Endothelial cell of umbilical vein (primary cell): ENCODE measurements at regions not wholly inside any gene's neighbourhood (a gene's known extent, or its start where the extent isn't known, plus 50 kb on each side); places are given as distances from the start of the nearest gene placed in this dataset.

Source experiments
- BruUV-seq: library from RNA; stranded (reverse); fragments of 400-500 nt; replicated peaks from 2 replicates; lab custom pipeline; 2021; lab: Mats Ljungman, UMichigan
- CTCF ChIA-PET: fragments of 300-600, 350-600 bp; sonication (Branson Sonifier 250); formaldehyde crosslinking; loops from one replicate; lab custom pipeline; 2021; ENCODE audit warnings: antibody characterized with exemption, inconsistent platforms; lab: Charles Lee
- POLR2A ChIA-PET: fragments of 300-600, 350-600 bp; sonication (Branson Sonifier 250); formaldehyde crosslinking; loops from one replicate; lab custom pipeline; 2021; ENCODE audit warnings: antibody characterized with exemption, inconsistent platforms; lab: Charles Lee
- DNase-seq: peaks from one replicate; pipeline ENCODE4 v3.0.0-alpha.2; 2011; ENCODE audit warnings: low read depth, low spot score
- FAIRE-seq: peaks from 2 replicates; lab custom pipeline; 2011; peaks lifted over from hg19 to GRCh38; lab: Jason Lieb, UNC
- H2AFZ ChIP-seq: 2 replicates; pipeline ENCODE4 v1.6.0; 2012; ENCODE audit warnings: low read depth, low read length, control low read depth, inconsistent platforms
- H3K27ac ChIP-seq: 2 replicates; pipeline ENCODE4 v1.5.1; 2011; ENCODE audit warnings: low read depth, mild to moderate bottlenecking, control low read depth, low read length, moderate library complexity; ENCODE audit not compliant: insufficient read depth
- H3K27me3 ChIP-seq, 2 experiments: 2 replicates each; pipeline versions ENCODE4 v1.6.0 to v1.6.1; 2011; ENCODE audit warnings: low read length in 2 of 2, mixed read lengths in 1 of 2; ENCODE audit not compliant: control insufficient read depth in 2 of 2, insufficient read depth in 2 of 2
- H3K36me3 ChIP-seq, 2 experiments: 2 replicates in 1 of 2; 3 replicates in 1 of 2; pipeline ENCODE4 v1.5.1; 2011; ENCODE audit warnings: low read length in 2 of 2, mild to moderate bottlenecking in 1 of 2, moderate library complexity in 1 of 2; ENCODE audit not compliant: control insufficient read depth in 2 of 2, insufficient read depth in 2 of 2; ENCODE audit errors: extremely low read depth in 1 of 2
- H3K4me1 ChIP-seq: 3 replicates; pipeline ENCODE4 v1.5.1; 2011; ENCODE audit warnings: mild to moderate bottlenecking, low read length; ENCODE audit not compliant: control insufficient read depth, insufficient read depth; ENCODE audit errors: extremely low read depth
- H3K4me2 ChIP-seq: 2 replicates; pipeline ENCODE4 v1.6.1; 2011; ENCODE audit warnings: low read length, control low read depth, mixed read lengths; ENCODE audit not compliant: insufficient read depth
- H3K4me3 ChIP-seq, 3 experiments: fragments of 200-600 bp in 1 of 3; sonication (generic), shearing (Covaris generic) in 1 of 3; replicated peaks in 1 of 3; 2 replicates each; pipeline ENCODE4 v1.5.1; 2011 to 2016; ENCODE audit warnings: control low read depth in 3 of 3, low read length in 3 of 3, mild to moderate bottlenecking in 2 of 3, inconsistent platforms in 1 of 3, low read depth in 1 of 3, moderate library complexity in 1 of 3; ENCODE audit not compliant: insufficient read depth in 1 of 3
- H3K79me2 ChIP-seq: 2 replicates; pipeline ENCODE4 v1.6.0; 2012; ENCODE audit warnings: low read length, inconsistent platforms; ENCODE audit not compliant: control insufficient read depth, insufficient read depth
- H3K9ac ChIP-seq: replicated peaks from 2 replicates; pipeline ENCODE3; 2011; ENCODE audit warnings: low read length, control low read depth; ENCODE audit not compliant: insufficient read depth; ENCODE audit errors: extremely low read depth
- H3K9me1 ChIP-seq: replicated peaks from 3 replicates; pipeline ENCODE4 v1.6.0; 2011; ENCODE audit warnings: mild to moderate bottlenecking, low read length; ENCODE audit not compliant: control insufficient read depth, insufficient read depth; ENCODE audit errors: extremely low read depth
- H3K9me3 ChIP-seq: replicated peaks from 2 replicates; pipeline ENCODE4 v1.5.1; 2012; ENCODE audit warnings: low read length, inconsistent platforms; ENCODE audit not compliant: control insufficient read depth, insufficient read depth
- H4K20me1 ChIP-seq: replicated peaks from 2 replicates; pipeline ENCODE3; 2011; ENCODE audit warnings: mild to moderate bottlenecking, low read length; ENCODE audit not compliant: control insufficient read depth, insufficient read depth; ENCODE audit errors: extremely low read depth
- EZH2 ChIP-seq: IDR thresholded peaks from 2 replicates; pipeline ENCODE4 v1.6.1; 2012; ENCODE audit warnings: borderline replicate concordance, low read depth, mild to moderate bottlenecking, moderate library complexity, low read length, inconsistent platforms; ENCODE audit not compliant: severe bottlenecking
- FOS ChIP-seq: IDR thresholded peaks from 2 replicates; pipeline ENCODE4 v1.6.1; 2011; ENCODE audit warnings: mild to moderate bottlenecking, low read length, moderate library complexity, borderline replicate concordance; ENCODE audit not compliant: insufficient read depth
- GATA2 ChIP-seq: IDR thresholded peaks from 2 replicates; pipeline ENCODE4 v1.7.0; 2011; ENCODE audit warnings: low read depth, mild to moderate bottlenecking, moderate library complexity, mixed read lengths, low read length; ENCODE audit not compliant: insufficient read length, insufficient read depth
- JUN ChIP-seq: IDR thresholded peaks from 2 replicates; pipeline ENCODE4 v1.6.1; 2011; ENCODE audit warnings: borderline replicate concordance, low read depth; ENCODE audit not compliant: insufficient read length, insufficient read depth
- MYC ChIP-seq: IDR thresholded peaks from one replicate; pipeline ENCODE4 v1.6.1; 2011; ENCODE audit warnings: mild to moderate bottlenecking, low read depth, low read length
- POLR2A ChIP-seq: IDR thresholded peaks from 2 replicates; pipeline ENCODE4 v1.6.1; 2012; ENCODE audit warnings: low read depth, mild to moderate bottlenecking, control low read depth, low read length
- POLR2AphosphoS5 ChIP-seq: IDR thresholded peaks from 2 replicates; pipeline ENCODE4 v1.6.1; 2012; ENCODE audit warnings: low read depth, mild to moderate bottlenecking, control low read depth, low read length, moderate library complexity; ENCODE audit not compliant: insufficient read depth
- dilution Hi-C: fragments of 300-500 bp; cut with MboI; formaldehyde crosslinking; loops from one replicate; pipeline ENCODE4 v1.15.0; 2019; ENCODE audit warnings: low sequenced_read_pairs; ENCODE audit not compliant: extremely low pct_ligation_motif_present
- intact Hi-C: fragments of 100-400 bp; cut with micrococcal nuclease; formaldehyde crosslinking; loops from one replicate; pipeline ENCODE4 v1.10.0; 2022
- TF ChIP-seq, protein P1 (sequence below): IDR thresholded peaks from 2 replicates; pipeline ENCODE4 v1.6.1; 2011; ENCODE audit not compliant: insufficient read depth, insufficient read length
- TF ChIP-seq, protein P2 (sequence below), 2 donors: IDR thresholded peaks; 1 replicate in 1 of 2; 2 replicates in 1 of 2; pipeline ENCODE4 v1.5.1; 2011; ENCODE audit warnings: low read length in 2 of 2, mild to moderate bottlenecking in 2 of 2, moderate library complexity in 2 of 2, control low read depth in 1 of 2, inconsistent platforms in 1 of 2, low read depth in 1 of 2; ENCODE audit not compliant: insufficient read depth in 1 of 2; ENCODE audit errors: extremely low read depth in 1 of 2

DNA sequence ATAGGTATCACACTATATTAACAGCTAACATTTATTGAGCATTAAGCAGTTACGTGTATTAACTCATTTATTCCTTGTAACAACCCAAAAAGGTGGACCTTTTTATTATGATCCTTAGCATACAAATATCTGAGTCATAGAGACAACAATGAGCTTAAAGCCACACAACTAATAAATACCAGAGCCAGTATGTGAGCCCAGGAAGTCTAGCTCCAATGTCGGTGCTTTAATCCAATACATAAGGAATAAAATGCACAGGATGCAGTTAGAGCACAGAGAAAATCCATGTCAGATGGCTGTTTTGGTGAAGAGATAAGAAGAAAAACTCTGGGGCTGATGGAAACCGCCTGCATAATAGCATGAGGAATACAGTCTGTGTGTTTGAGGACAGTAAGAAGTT lies 888.6 kb downstream of the TMTC2 start:
- Histone ChIP-seq H3K27ac (no peak overlapping the region), H3K4me3 (no peak overlapping the region), H3K27me3 (no peaks in the 10 kb centered on the region), H3K4me1 (no peaks in the 10 kb centered on the region), H3K9ac (no peak overlapping the region), H3K9me1 (no peaks in the 10 kb centered on the region), H2AFZ (no peak overlapping the region), H3K9me3 (no peaks in the 10 kb centered on the region), H3K36me3 (no peaks in the 10 kb centered on the region), H3K4me2 (no peak overlapping the region), H4K20me1 (no peaks in the 10 kb centered on the region), H3K79me2 (no peaks in the 10 kb centered on the region)
- intact Hi-C loops (no loop called here), dilution Hi-C loops (no loop called here)
- ChIA-PET POLR2A (no interaction called here), CTCF (no interaction called here)
- DNase-seq (no peak), FAIRE-seq (no peak)
- no TSS peak for BruUV-seq
- TF ChIP-seq MYC (no peak), EZH2 (no peak), POLR2A (no peak)
- TF ChIP-seq, protein P1, sequence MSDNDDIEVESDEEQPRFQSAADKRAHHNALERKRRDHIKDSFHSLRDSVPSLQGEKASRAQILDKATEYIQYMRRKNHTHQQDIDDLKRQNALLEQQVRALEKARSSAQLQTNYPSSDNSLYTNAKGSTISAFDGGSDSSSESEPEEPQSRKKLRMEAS: no peak

DNA sequence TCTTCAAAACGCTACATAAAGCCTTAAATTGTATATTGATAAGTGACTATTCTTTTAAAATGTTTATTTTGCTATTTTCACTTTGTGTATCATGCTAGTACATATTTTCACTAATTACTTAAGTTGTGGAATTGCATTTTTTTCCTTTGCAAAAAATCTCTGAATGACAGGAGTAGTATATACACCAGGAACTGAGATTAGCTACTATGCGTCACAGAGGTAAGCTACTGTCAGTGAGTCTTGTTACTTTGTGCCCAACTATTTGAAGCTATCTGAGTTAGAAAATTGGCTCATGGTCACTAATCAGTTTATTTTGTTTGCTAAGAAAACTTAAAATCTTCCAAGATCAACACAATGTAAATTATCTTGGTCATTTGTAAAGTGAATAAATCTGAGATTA lies 887.4 kb downstream of the TMTC2 start:
- intact Hi-C loops: no loop called here
- H3K27me3 ChIP-seq: no peaks in the 10 kb centered on the region
- dilution Hi-C loops: no loop called here
- H3K27ac ChIP-seq: no peak overlapping the region
- TF ChIP-seq JUN: no peak
- no peak for TF ChIP-seq MYC
- TF ChIP-seq, protein P2, sequence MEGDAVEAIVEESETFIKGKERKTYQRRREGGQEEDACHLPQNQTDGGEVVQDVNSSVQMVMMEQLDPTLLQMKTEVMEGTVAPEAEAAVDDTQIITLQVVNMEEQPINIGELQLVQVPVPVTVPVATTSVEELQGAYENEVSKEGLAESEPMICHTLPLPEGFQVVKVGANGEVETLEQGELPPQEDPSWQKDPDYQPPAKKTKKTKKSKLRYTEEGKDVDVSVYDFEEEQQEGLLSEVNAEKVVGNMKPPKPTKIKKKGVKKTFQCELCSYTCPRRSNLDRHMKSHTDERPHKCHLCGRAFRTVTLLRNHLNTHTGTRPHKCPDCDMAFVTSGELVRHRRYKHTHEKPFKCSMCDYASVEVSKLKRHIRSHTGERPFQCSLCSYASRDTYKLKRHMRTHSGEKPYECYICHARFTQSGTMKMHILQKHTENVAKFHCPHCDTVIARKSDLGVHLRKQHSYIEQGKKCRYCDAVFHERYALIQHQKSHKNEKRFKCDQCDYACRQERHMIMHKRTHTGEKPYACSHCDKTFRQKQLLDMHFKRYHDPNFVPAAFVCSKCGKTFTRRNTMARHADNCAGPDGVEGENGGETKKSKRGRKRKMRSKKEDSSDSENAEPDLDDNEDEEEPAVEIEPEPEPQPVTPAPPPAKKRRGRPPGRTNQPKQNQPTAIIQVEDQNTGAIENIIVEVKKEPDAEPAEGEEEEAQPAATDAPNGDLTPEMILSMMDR (IDR thresholded peaks at IDR 0.05; ENCODE audit: extremely low read depth in 1 of 2, insufficient read depth in 1 of 2, low read depth in 1 of 2, low read length in 2 of 2): no peak
- TF ChIP-seq FOS: no peak
- TF ChIP-seq EZH2: no peak
- TF ChIP-seq POLR2AphosphoS5: no peak
- TF ChIP-seq POLR2A: no peak
- no peak for TF ChIP-seq GATA2
- TF ChIP-seq, protein P1: no peak
- BruUV-seq: no TSS peak
- H2AFZ ChIP-seq: no peak overlapping the region
- no peaks in the 10 kb centered on the region for H3K79me2 ChIP-seq
- H3K36me3 ChIP-seq: no peaks in the 10 kb centered on the region
- no peaks in the 10 kb centered on the region for H3K9me3 ChIP-seq
- no peak overlapping the region for H3K4me3 ChIP-seq
- ChIA-PET POLR2A (no interaction called here), CTCF (no interaction called here)
- no peak for DNase-seq
- no peaks in the 10 kb centered on the region for H3K9me1 ChIP-seq
- no peak overlapping the region for H3K9ac ChIP-seq
- no peaks in the 10 kb centered on the region for H4K20me1 ChIP-seq
- H3K4me2 ChIP-seq: no peak overlapping the region
- no peak for FAIRE-seq
- H3K4me1 ChIP-seq: no peaks in the 10 kb centered on the region
